ENCODE measurements at regions not wholly inside any gene's neighbourhood (a gene's known extent, or its start where the extent isn't known, plus 50 kb on each side); places are given as distances from the start of the nearest gene placed in this dataset.

DNA sequence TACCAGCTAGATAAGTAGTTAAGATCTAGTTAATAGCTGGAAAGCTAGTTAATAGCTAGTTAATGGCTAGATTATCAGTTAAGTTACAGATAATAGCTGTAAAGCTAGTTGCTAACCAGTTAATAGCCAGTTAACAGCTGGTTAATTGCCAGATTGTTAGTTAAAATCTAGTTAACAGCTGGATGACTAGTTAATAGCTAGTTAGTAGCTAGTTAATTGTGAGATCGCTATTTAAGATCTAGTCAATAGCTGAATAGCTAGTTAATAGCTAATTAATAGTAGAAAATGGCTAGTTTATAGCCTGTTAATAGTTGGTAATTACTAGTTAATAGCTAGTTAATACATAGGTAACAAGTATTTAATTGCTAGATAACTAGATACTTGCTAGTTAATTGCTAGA, 630.5 kb upstream of the CT83 start:
- no peaks in the 10 kb centered on the region for H3K27me3 ChIP-seq (ENCODE audit: control insufficient read depth, insufficient read depth, low read length, poor library complexity, severe bottlenecking)
- H3K9me3 ChIP-seq (ENCODE audit: control insufficient read depth, low read length): peaks cover 45% of the 10 kb centered on the region
- H3K4me3 Mint-ChIP-seq: no peak overlapping the region
- H3K4me1 Mint-ChIP-seq: no peaks in the 10 kb centered on the region
- no peak overlapping the region for H3K27ac Mint-ChIP-seq
- H3K27me3 Mint-ChIP-seq (ENCODE audit: insufficient read depth): no peaks in the 10 kb centered on the region
- no peaks in the 10 kb centered on the region for H3K36me3 ChIP-seq (ENCODE audit: control insufficient read depth, insufficient read depth, low read length)
- WGBS, 2 experiments (ENCODE audit: insufficient coverage in 1 of 2, insufficient read length in 1 of 2): 80% methylated on average over 1 of the region's 1 CpG; no CpG with 5 or more reads in 1 of the 2 experiments
- peaks cover 5% of the 10 kb centered on the region for H3K9me3 Mint-ChIP-seq
- TF ChIP-seq, protein P1, sequence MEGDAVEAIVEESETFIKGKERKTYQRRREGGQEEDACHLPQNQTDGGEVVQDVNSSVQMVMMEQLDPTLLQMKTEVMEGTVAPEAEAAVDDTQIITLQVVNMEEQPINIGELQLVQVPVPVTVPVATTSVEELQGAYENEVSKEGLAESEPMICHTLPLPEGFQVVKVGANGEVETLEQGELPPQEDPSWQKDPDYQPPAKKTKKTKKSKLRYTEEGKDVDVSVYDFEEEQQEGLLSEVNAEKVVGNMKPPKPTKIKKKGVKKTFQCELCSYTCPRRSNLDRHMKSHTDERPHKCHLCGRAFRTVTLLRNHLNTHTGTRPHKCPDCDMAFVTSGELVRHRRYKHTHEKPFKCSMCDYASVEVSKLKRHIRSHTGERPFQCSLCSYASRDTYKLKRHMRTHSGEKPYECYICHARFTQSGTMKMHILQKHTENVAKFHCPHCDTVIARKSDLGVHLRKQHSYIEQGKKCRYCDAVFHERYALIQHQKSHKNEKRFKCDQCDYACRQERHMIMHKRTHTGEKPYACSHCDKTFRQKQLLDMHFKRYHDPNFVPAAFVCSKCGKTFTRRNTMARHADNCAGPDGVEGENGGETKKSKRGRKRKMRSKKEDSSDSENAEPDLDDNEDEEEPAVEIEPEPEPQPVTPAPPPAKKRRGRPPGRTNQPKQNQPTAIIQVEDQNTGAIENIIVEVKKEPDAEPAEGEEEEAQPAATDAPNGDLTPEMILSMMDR (conservative IDR thresholded peaks at IDR 0.05): no peak
- no peaks in the 10 kb centered on the region for H3K36me3 Mint-ChIP-seq (ENCODE audit: low read depth)
- H3K4me3 ChIP-seq (ENCODE audit: low read length): peak overlapping the region; percentile 49
- H3K9ac ChIP-seq (ENCODE audit: extremely low read depth, low read length, poor library complexity, severe bottlenecking): no peak overlapping the region
- no peak for DNase-seq
- no peaks in the 10 kb centered on the region for H3K4me1 ChIP-seq (ENCODE audit: control insufficient read depth, insufficient read depth, low read length)
- H3K27ac ChIP-seq (ENCODE audit: low read depth, low read length): no peak overlapping the region

DNA sequence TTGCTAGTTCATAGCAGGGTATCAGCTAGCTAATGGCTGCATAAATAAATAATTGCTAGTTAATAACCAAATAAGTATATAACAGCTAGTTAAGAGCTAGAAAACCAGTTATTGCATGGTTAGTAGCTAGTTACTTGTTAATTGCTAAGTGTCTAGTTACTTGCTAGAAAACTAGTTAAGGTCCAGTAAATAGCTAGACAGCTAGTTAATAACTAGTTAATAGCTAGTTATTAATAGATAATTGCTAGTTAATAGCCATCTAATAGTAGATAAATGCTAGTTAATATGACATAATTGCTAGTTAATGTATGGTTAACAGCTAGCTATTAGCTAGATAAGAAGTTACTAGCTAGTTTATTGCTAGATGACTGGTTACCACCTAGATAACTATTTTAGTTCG, 629.9 kb upstream of the CT83 start:
- peak overlapping the region; percentile 49 for H3K4me3 ChIP-seq (ENCODE audit: low read length)
- peaks cover 5% of the 10 kb centered on the region for H3K9me3 Mint-ChIP-seq
- H3K4me1 Mint-ChIP-seq: no peaks in the 10 kb centered on the region
- H3K36me3 ChIP-seq (ENCODE audit: control insufficient read depth, insufficient read depth, low read length): no peaks in the 10 kb centered on the region
- H3K4me3 Mint-ChIP-seq: no peak overlapping the region
- no peaks in the 10 kb centered on the region for H3K27me3 ChIP-seq (ENCODE audit: control insufficient read depth, insufficient read depth, low read length, poor library complexity, severe bottlenecking)
- H3K9ac ChIP-seq (ENCODE audit: extremely low read depth, low read length, poor library complexity, severe bottlenecking): no peak overlapping the region
- no peak overlapping the region for H3K27ac ChIP-seq (ENCODE audit: low read depth, low read length)
- no peaks in the 10 kb centered on the region for H3K4me1 ChIP-seq (ENCODE audit: control insufficient read depth, insufficient read depth, low read length)
- DNase-seq: no peak
- no peak overlapping the region for H3K27ac Mint-ChIP-seq
- H3K36me3 Mint-ChIP-seq (ENCODE audit: low read depth): no peaks in the 10 kb centered on the region
- TF ChIP-seq, protein P1 (conservative IDR thresholded peaks at IDR 0.05): no peak
- H3K9me3 ChIP-seq (ENCODE audit: control insufficient read depth, low read length): peaks cover 45% of the 10 kb centered on the region
- H3K27me3 Mint-ChIP-seq (ENCODE audit: insufficient read depth): no peaks in the 10 kb centered on the region
- WGBS, 2 experiments (ENCODE audit: insufficient coverage in 1 of 2, insufficient read length in 1 of 2): 60% methylated on average over 1 of the region's 1 CpG; no CpG with 5 or more reads in 1 of the 2 experiments

DNA sequence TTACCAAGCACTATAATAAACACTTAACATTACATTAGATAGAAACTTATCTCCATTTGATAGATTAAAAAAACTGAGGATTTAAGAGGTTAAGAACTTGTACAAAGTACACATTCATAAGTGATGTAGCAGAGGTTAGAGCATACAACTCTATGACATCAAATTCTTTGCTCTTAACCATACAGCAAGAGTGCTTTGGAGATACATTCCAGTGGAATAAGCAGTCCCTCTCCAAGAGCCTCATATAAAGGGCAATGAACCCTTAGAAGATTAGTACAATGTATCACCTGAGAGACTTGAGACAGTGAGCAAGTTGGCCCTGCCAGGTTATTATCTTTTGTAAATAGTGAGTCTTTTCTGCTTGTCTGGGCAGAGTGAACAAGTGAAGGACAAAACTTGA, 600.4 kb upstream of the CT83 start:
- Mint-ChIP-seq H3K9me3 (peaks cover 13% of the 10 kb centered on the region), H3K27me3 (ENCODE audit: insufficient read depth) (no peaks in the 10 kb centered on the region), H3K4me1 (no peaks in the 10 kb centered on the region), H3K36me3 (ENCODE audit: low read depth) (no peaks in the 10 kb centered on the region), H3K4me3 (no peak overlapping the region), H3K27ac (no peak overlapping the region)
- no peak overlapping the region for H3K4me3 ChIP-seq (ENCODE audit: low read length)
- no peaks in the 10 kb centered on the region for H3K36me3 ChIP-seq (ENCODE audit: control insufficient read depth, insufficient read depth, low read length)
- no peak overlapping the region for H3K9ac ChIP-seq (ENCODE audit: extremely low read depth, low read length, poor library complexity, severe bottlenecking)
- no peaks in the 10 kb centered on the region for H3K27me3 ChIP-seq (ENCODE audit: control insufficient read depth, insufficient read depth, low read length, poor library complexity, severe bottlenecking)
- TF ChIP-seq, protein P1 (conservative IDR thresholded peaks at IDR 0.05): no peak
- no peaks in the 10 kb centered on the region for H3K4me1 ChIP-seq (ENCODE audit: control insufficient read depth, insufficient read depth, low read length)
- DNase-seq: no peak
- H3K9me3 ChIP-seq (ENCODE audit: control insufficient read depth, low read length): no peaks in the 10 kb centered on the region
- H3K27ac ChIP-seq (ENCODE audit: low read depth, low read length): no peak overlapping the region
